Spleen (tissue), 11 donors: ENCODE measurements at regions not wholly inside any gene's neighbourhood (a gene's known extent, or its start where the extent isn't known, plus 50 kb on each side); places are given as distances from the start of the nearest gene placed in this dataset.
A peak's percentile ranks its signal among the peaks of the same experiment; 100 is the strongest.

Experiments used
- DNase-seq: peaks from one replicate; pipeline ENCODE4 v3.0.0-alpha.2; 2020
- H3K27ac ChIP-seq, 8 donors: fragments of 200-600 bp; sonication (generic) in 7 of 8; 1 replicate in 4 of 8; 2 replicates in 4 of 8; pipeline versions ENCODE4 v1.5.0 to v1.8.0; 2016 to 2021; ENCODE audit warnings: inconsistent platforms in 4 of 8, mild to moderate bottlenecking in 4 of 8, moderate library complexity in 1 of 8
- H3K27me3 ChIP-seq, 7 donors: fragments of 200-600 bp; sonication (generic) in 6 of 7; replicated peaks in 1 of 7; 1 replicate in 4 of 7; 2 replicates in 3 of 7; pipeline versions ENCODE4 v1.5.0 to v1.8.0; 2016 to 2021; ENCODE audit warnings: inconsistent platforms in 3 of 7, mild to moderate bottlenecking in 1 of 7
- H3K36me3 ChIP-seq, 6 donors: fragments of 200-600 bp; sonication (generic) in 5 of 6; 1 replicate in 4 of 6; 2 replicates in 2 of 6; pipeline versions ENCODE4 v1.5.0 to v1.8.0; 2016 to 2021; ENCODE audit warnings: inconsistent platforms in 2 of 6
- H3K4me1 ChIP-seq, 6 donors: fragments of 200-600 bp; sonication (generic) in 5 of 6; 1 replicate in 3 of 6; 2 replicates in 3 of 6; pipeline versions ENCODE4 v1.5.0 to v1.8.0; 2016 to 2021; ENCODE audit warnings: inconsistent platforms in 3 of 6
- H3K4me3 ChIP-seq, 8 donors: fragments of 200-600 bp; sonication (generic) in 7 of 8; 1 replicate in 4 of 8; 2 replicates in 4 of 8; pipeline versions ENCODE4 v1.5.0 to v1.8.0; 2016 to 2021; ENCODE audit warnings: inconsistent platforms in 4 of 8, mild to moderate bottlenecking in 4 of 8, moderate library complexity in 2 of 8
- H3K9me3 ChIP-seq, 8 donors: fragments of 200-600 bp; sonication (generic) in 7 of 8; 1 replicate in 4 of 8; 2 replicates in 4 of 8; pipeline versions ENCODE4 v1.5.0 to v1.8.0; 2016 to 2021; ENCODE audit warnings: inconsistent platforms in 4 of 8
- CTCF ChIP-seq, 11 experiments: fragments of 200-600 bp in 7 of 11; fragments of 450-650 bp in 4 of 11; sonication (generic) in 4 of 11; IDR thresholded peaks in 8 of 11; conservative IDR thresholded peaks in 3 of 11; 1 replicate in 7 of 11; 2 replicates in 4 of 11; pipeline versions ENCODE4 v1.4.0 to v1.8.0; 2016 to 2021; ENCODE audit warnings: antibody characterized with exemption in 11 of 11, inconsistent platforms in 4 of 11, mild to moderate bottlenecking in 1 of 11
- POLR2A ChIP-seq, 3 donors: fragments of 450-650 bp; IDR thresholded peaks; one replicate each; pipeline ENCODE4 v1.5.1; 2017; ENCODE audit warnings: antibody characterized with exemption in 3 of 3, mild to moderate bottlenecking in 1 of 3
- POLR2AphosphoS5 ChIP-seq, 3 donors: sonication (generic); formaldehyde crosslinking; IDR thresholded peaks; one replicate each; pipeline ENCODE4 v1.5.1; 2017; ENCODE audit warnings: antibody characterized with exemption in 3 of 3
- WGBS, 5 donors: extraction: QIAGEN DNeasy Blood & Tissue Kit in 3 of 5; methylation state at CpG; one replicate each; pipeline versions ENCODE4 v1.1.5 to v1.1.7; 2013 to 2018; 5-methylcytosine and 5-hydroxymethylcytosine counted together
- intact Hi-C: fragments of 100-400 bp; cut with DNase I; formaldehyde crosslinking; loops from one replicate; pipeline ENCODE4 v1.15.0; 2023; ENCODE audit warnings: low total_unique reads
- donor health status: healthy with polysubstance abuse.
- donor health status: DM: no; HTN: no; CAD: no; lungs with moderate emphysema.
- donor health status: DM: no; HTN: no; CAD: no.
- donor health status: Bipolar disorder and iron deficiency.
- donor health status: healthy.
- donor health status: DM: no; HTN: no; CAD: no.
- donor health status: DM: yes; HTN: yes; CAD: no.

- Histone ChIP-seq H3K9me3 (peaks cover 0 to 18% (median 7%) of the 10 kb centered on the region in 8 donors), H3K36me3 (no peaks in the 10 kb centered on the region), H3K4me3 (no peak overlapping the region), H3K4me1 (no peaks in the 10 kb centered on the region), H3K27me3 (no peaks in the 10 kb centered on the region), H3K27ac (no peak overlapping the region)
- TF ChIP-seq POLR2A (IDR thresholded peaks at IDR 0.05) (no peak), POLR2AphosphoS5 (IDR thresholded peaks at IDR 0.05) (no peak), CTCF (IDR thresholded peaks at IDR 0.05 in 8 of 11, conservative IDR thresholded peaks at IDR 0.05 in 3 of 11) (no peak)
- intact Hi-C loops: no loop called here
- 57 to 75% (median 64%) methylated on average over 4 of the region's 4 CpGs for WGBS, 5 donors
- no peak for DNase-seq
Measured at GRCh38 chr10:3438606-3439005, 266.0 kb upstream of the PITRM1 start.

GRCh38 chr10:3435671-3436070, 263.1 kb upstream of the PITRM1 start:
- H3K4me3 ChIP-seq: no peak overlapping the region
- TF ChIP-seq CTCF (IDR thresholded peaks at IDR 0.05 in 8 of 11, conservative IDR thresholded peaks at IDR 0.05 in 3 of 11) (no peak), POLR2AphosphoS5 (IDR thresholded peaks at IDR 0.05) (no peak)
- intact Hi-C loops: no loop called here
- no peak overlapping the region for H3K27ac ChIP-seq
- H3K9me3 ChIP-seq: peaks cover 0 to 18% (median 7%) of the 10 kb centered on the region in 8 donors
- WGBS, 5 donors: 29 to 39% (median 34%) methylated on average over 4 of the region's 4 CpGs
- H3K36me3 ChIP-seq: no peaks in the 10 kb centered on the region
- DNase-seq: no peak
- H3K4me1 ChIP-seq: peaks cover 0 to 1% (median 0%) of the 10 kb centered on the region in 6 donors
- no peaks in the 10 kb centered on the region for H3K27me3 ChIP-seq

DNA sequence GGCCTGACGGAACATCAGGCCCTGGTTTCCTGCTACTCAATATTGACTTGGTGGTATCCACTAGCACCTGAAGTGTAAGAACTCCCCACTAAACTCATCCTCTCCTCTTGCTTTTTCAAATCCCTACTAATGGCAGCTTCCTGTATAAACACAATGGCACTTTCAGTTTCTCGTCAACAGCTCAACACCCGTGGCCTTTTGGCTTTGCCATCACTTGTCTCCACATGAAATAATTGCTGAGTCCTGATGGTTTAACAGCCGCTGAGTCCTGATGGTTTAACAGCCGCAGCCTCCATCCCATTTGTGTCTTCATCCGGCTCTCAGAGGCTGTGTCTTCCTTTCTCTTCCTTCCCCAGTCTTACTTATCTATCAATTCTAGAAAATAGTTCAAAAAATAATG, 261.4 kb upstream of the PITRM1 start:
- peak overlapping the region; percentile 10 to 70 (median 60) for H3K27ac ChIP-seq

GRCh38 chr10:3433131-3433530, 260.5 kb upstream of the PITRM1 start:
- Histone ChIP-seq H3K4me1 (peaks cover 0 to 6% (median 0%) of the 10 kb centered on the region in 6 donors), H3K4me3 (no peak overlapping the region), H3K27ac (peak overlapping the region; percentile 10 to 70 (median 60)), H3K36me3 (no peaks in the 10 kb centered on the region), H3K9me3 (peaks cover 0 to 2% (median 0%) of the 10 kb centered on the region in 8 donors), H3K27me3 (no peaks in the 10 kb centered on the region)
- no peak for DNase-seq
- WGBS, 5 donors: 76 to 84% (median 81%) methylated on average over 6 of the region's 6 CpGs
- TF ChIP-seq CTCF (IDR thresholded peaks at IDR 0.05 in 8 of 11, conservative IDR thresholded peaks at IDR 0.05 in 3 of 11) (no peak), POLR2AphosphoS5 (IDR thresholded peaks at IDR 0.05) (peak in 1 of 3 donors; percentile 63), POLR2A (IDR thresholded peaks at IDR 0.05) (no peak)
- intact Hi-C loops: no loop called here

More for the DNA sequence above, 261.4 kb upstream of the PITRM1 start:
- Histone ChIP-seq H3K4me3 (no peak overlapping the region), H3K9me3 (peaks cover 0 to 11% (median 2%) of the 10 kb centered on the region in 8 donors), H3K4me1 (peaks cover 0 to 6% (median 0%) of the 10 kb centered on the region in 6 donors), H3K36me3 (no peaks in the 10 kb centered on the region), H3K27me3 (no peaks in the 10 kb centered on the region)
- no peak for DNase-seq
- 70 to 77% (median 71%) methylated on average over 6 of the region's 6 CpGs for WGBS, 5 donors
- TF ChIP-seq POLR2AphosphoS5 (IDR thresholded peaks at IDR 0.05): no peak
- intact Hi-C loops: no loop called here
